K562 (cell line): ENCODE measurements at regions not wholly inside any gene's neighbourhood (a gene's known extent, or its start where the extent isn't known, plus 50 kb on each side); places are given as distances from the start of the nearest gene placed in this dataset.

Experiments
- ATAC-seq: fragments of 200-7000 bp; cut with Tn5 transposase; 3 replicates; pipeline ENCODE4 v1.9.1; 2020; ENCODE audit warnings: moderate library complexity
- BruUV-seq: library from RNA; stranded (reverse); fragments of 400-500 nt; replicated peaks from 2 replicates; lab custom pipeline; 2021; lab: Mats Ljungman, UMichigan
- CTCF ChIA-PET: fragments of 300-600 bp; formaldehyde crosslinking; extraction: SDS; loops from one replicate; lab custom pipeline; 2021; ENCODE audit warnings: low intra/inter-chr PET ratio; lab: Yijun Ruan, JAX
- POLR2A ChIA-PET: fragments of 300-600, 350-650 bp; sonication (Branson Sonifier 250); formaldehyde crosslinking; extraction: SDS; loops from one replicate; lab custom pipeline; 2021; ENCODE audit warnings: antibody characterized with exemption, inconsistent platforms; lab: Yijun Ruan, JAX
- DNase-seq, 4 experiments: peaks; one replicate each; pipeline versions ENCODE4 v3.0.0 to v3.0.0-alpha.2; 2011 to 2018; ENCODE audit warnings: low spot score in 3 of 4, mixed read lengths in 3 of 4; ENCODE audit errors: extremely low read depth in 1 of 4
- FAIRE-seq: peaks from 2 replicates; lab custom pipeline; 2011; peaks lifted over from hg19 to GRCh38; lab: Jason Lieb, UNC
- H2AFZ ChIP-seq: 2 replicates; pipeline ENCODE4 v1.6.0; 2011; ENCODE audit warnings: low read depth, low read length, control low read depth, inconsistent platforms
- H3K27ac ChIP-seq: fragments of 200-600 bp; 3 replicates; pipeline ENCODE4 v1.8.0; 2011; ENCODE audit warnings: low read depth, mild to moderate bottlenecking, control low read depth, inconsistent platforms, low read length, moderate library complexity, mixed read lengths; ENCODE audit errors: extremely low read depth
- H3K27me3 ChIP-seq, 2 experiments: fragments of 300-600 bp in 1 of 2; 2 replicates in 1 of 2; 3 replicates in 1 of 2; pipeline versions ENCODE4 v1.6.0 to v1.8.0; 2011; ENCODE audit warnings: inconsistent platforms in 2 of 2, low read length in 2 of 2, mild to moderate bottlenecking in 1 of 2, mixed read lengths in 1 of 2, moderate library complexity in 1 of 2; ENCODE audit not compliant: control insufficient read depth in 2 of 2, insufficient read depth in 2 of 2
- H3K36me3 ChIP-seq: fragments of 300-600 bp; 3 replicates; pipeline ENCODE4 v1.8.0; 2011; ENCODE audit warnings: mild to moderate bottlenecking, low read length, inconsistent platforms; ENCODE audit not compliant: control insufficient read depth, insufficient read depth
- H3K4me1 ChIP-seq, 2 experiments: fragments of 200-600 bp in 1 of 2; replicated peaks in 1 of 2; 2 replicates in 1 of 2; 3 replicates in 1 of 2; pipeline versions ENCODE4 v1.5.1 to v1.8.0; 2011; ENCODE audit warnings: inconsistent platforms in 2 of 2, low read length in 2 of 2, mild to moderate bottlenecking in 1 of 2, mixed read lengths in 1 of 2, moderate library complexity in 1 of 2; ENCODE audit not compliant: control insufficient read depth in 2 of 2, insufficient read depth in 2 of 2
- H3K4me2 ChIP-seq: 2 replicates; pipeline ENCODE4 v1.6.1; 2011; ENCODE audit warnings: low read length, control low read depth, inconsistent platforms, mixed read lengths; ENCODE audit not compliant: insufficient read depth
- H3K4me3 ChIP-seq: fragments of 200-600 bp; sonication (generic), shearing (Covaris generic); 2 replicates; pipeline ENCODE4 v1.5.1; 2016; ENCODE audit warnings: control low read depth, inconsistent platforms
- H3K79me2 ChIP-seq: fragments of 200-600 bp; 3 replicates; pipeline ENCODE4 v1.8.0; 2011; ENCODE audit warnings: low read length, inconsistent platforms; ENCODE audit not compliant: control insufficient read depth, insufficient read depth
- H3K9ac ChIP-seq, 2 experiments: 2 replicates each; pipeline versions ENCODE4 v1.6.0 to v1.6.1; 2011; ENCODE audit warnings: low read depth in 2 of 2, low read length in 2 of 2, control low read depth in 1 of 2, inconsistent platforms in 1 of 2, mild to moderate bottlenecking in 1 of 2, mixed read lengths in 1 of 2; ENCODE audit not compliant: insufficient read depth in 1 of 2
- H3K9me1 ChIP-seq: one replicate; pipeline ENCODE4 v1.6.0; 2011; ENCODE audit warnings: inconsistent platforms, mild to moderate bottlenecking, low read length, moderate library complexity; ENCODE audit not compliant: control insufficient read depth, insufficient read depth
- H3K9me3 ChIP-seq: replicated peaks from 2 replicates; pipeline ENCODE4 v1.5.1; 2011; ENCODE audit warnings: low read depth, low read length, inconsistent platforms; ENCODE audit not compliant: control insufficient read depth, insufficient read depth
- H4K20me1 ChIP-seq: replicated peaks from 2 replicates; pipeline ENCODE4 v1.6.1; 2011; ENCODE audit warnings: low read length, inconsistent platforms, mixed read lengths; ENCODE audit not compliant: control insufficient read depth, insufficient read depth
- C11orf30 ChIP-seq: fragments of 450-650 bp; IDR thresholded peaks from 2 replicates; pipeline ENCODE4 v1.6.1; 2016; ENCODE audit warnings: low read depth, mild to moderate bottlenecking
- EP400 ChIP-seq: fragments of 450-650 bp; IDR thresholded peaks from 2 replicates; pipeline ENCODE4 v1.6.1; 2017; ENCODE audit warnings: antibody characterized with exemption, mild to moderate bottlenecking, moderate library complexity
- POLR3G ChIP-seq: IDR thresholded peaks from 2 replicates; pipeline ENCODE4 v1.6.1; 2011; ENCODE audit not compliant: insufficient read length, insufficient replicate concordance; ENCODE audit errors: extremely low read depth
- RBM25 ChIP-seq: fragments of 200-400 bp; formaldehyde crosslinking; IDR thresholded peaks from 2 replicates; pipeline ENCODE4 v1.6.1; 2018; ENCODE audit warnings: low read length, low read depth, moderate library complexity; ENCODE audit not compliant: severe bottlenecking
- ZNF316 ChIP-seq: fragments of 450-650 bp; IDR thresholded peaks from 2 replicates; pipeline ENCODE4 v1.6.1; 2016
- WGBS: fragments of 100-300 bp; shearing (Covaris generic); methylation state at CpG from one replicate; pipeline ENCODE4 v1.1.6; 2016; ENCODE audit warnings: low coverage, mixed read lengths; ENCODE audit not compliant: insufficient coverage; ENCODE audit errors: missing lambda C conversion rate; 5-methylcytosine and 5-hydroxymethylcytosine counted together
- in situ Hi-C: fragments of 300-500 bp; cut with MboI; formaldehyde crosslinking; loops from 4 replicates; pipeline ENCODE4 v1.15.0; 2018; ENCODE audit warnings: inconsistent platforms, mixed read lengths
- intact Hi-C: fragments of 100-400 bp; cut with micrococcal nuclease; formaldehyde crosslinking; loops from 2 replicates; pipeline ENCODE4 v1.14.2; 2022

DNA sequence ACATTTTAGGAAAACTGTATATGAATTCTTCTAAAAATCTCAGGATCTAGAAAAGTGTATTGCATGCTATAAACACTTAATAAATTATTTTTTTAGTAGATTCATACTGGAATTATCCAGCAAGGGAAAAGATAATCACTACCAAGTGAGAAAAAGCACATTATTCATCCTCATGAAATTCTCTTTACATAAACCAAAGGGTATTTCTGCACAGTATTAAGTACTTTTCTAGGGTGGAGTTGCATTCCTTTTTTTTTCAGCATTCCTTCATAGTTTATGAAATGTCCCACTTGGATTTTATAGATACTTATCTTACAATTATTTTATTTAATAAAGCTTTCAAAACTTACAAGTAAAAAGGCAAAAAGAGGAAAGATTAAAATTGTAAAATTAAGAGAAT is 403.3 kb downstream of the HGF start:
- H3K4me1 ChIP-seq = no peaks in the 10 kb centered on the region
- H2AFZ ChIP-seq = no peak overlapping the region
- no peaks in the 10 kb centered on the region for H3K79me2 ChIP-seq
- H3K27me3 ChIP-seq = no peaks in the 10 kb centered on the region
- no peak overlapping the region for H3K9ac ChIP-seq
- H3K36me3 ChIP-seq = no peaks in the 10 kb centered on the region
- CTCF ChIA-PET = no interaction called here
- BruUV-seq = no TSS peak
- intact Hi-C loops = no loop called here
- H4K20me1 ChIP-seq = no peaks in the 10 kb centered on the region
- TF ChIP-seq RBM25 (no peak), EP400 (no peak)
- FAIRE-seq (no peak), DNase-seq (no peak), ATAC-seq (no peak)
- in situ Hi-C loops = no loop called here
- POLR2A ChIA-PET = no interaction called here
- no peak overlapping the region for H3K4me2 ChIP-seq
- no peaks in the 10 kb centered on the region for H3K9me3 ChIP-seq
- no peak overlapping the region for H3K4me3 ChIP-seq
- H3K9me1 ChIP-seq = no peaks in the 10 kb centered on the region
- no peak overlapping the region for H3K27ac ChIP-seq

DNA sequence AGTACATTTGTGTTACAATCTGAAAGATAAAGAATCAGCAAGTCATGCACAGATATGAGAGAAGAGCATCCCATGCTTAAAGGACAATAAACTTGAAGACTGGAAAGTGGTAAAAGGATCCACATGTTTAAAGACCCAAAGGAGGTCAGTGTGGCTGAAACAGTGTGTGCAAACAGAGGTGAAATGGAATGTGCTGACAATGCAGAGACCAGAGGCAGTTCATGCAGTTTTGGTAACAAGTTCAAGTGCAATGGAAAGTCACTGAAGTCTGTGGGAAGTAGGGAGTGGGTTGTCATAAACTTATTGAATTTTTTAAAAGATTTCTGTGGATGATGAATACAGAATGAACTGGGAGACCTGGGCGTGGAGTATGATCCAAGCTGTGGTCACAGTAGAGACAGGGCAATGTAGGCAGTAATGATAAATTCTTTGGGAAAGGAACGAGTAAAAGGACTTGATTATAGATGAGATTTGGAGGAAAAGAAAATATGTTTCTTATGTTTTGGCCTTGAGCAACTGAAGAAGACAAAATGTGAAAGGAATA is 408.0 kb downstream of the HGF start:
- H4K20me1 ChIP-seq = no peaks in the 10 kb centered on the region
- H3K9ac ChIP-seq = no peak overlapping the region
- TF ChIP-seq ZNF316 (peak; percentile 51), C11orf30 (peak; percentile 17; the same call in 1 of the 2 replicates), POLR3G (no peak)
- H3K4me1 ChIP-seq = no peaks in the 10 kb centered on the region
- intact Hi-C loops (no loop called here), in situ Hi-C loops (no loop called here)
- ATAC-seq = no peak
- no peak overlapping the region for H3K4me2 ChIP-seq
- H3K27ac ChIP-seq = no peak overlapping the region
- H3K79me2 ChIP-seq = no peaks in the 10 kb centered on the region
- no peaks in the 10 kb centered on the region for H3K9me3 ChIP-seq
- no TSS peak for BruUV-seq
- no peak overlapping the region for H2AFZ ChIP-seq
- H3K36me3 ChIP-seq = no peaks in the 10 kb centered on the region
- CTCF ChIA-PET = no interaction called here
- H3K9me1 ChIP-seq = no peaks in the 10 kb centered on the region
- no peak for FAIRE-seq
- H3K27me3 ChIP-seq = no peaks in the 10 kb centered on the region
- 0% methylated on average over 2 of the region's 2 CpGs for WGBS
- POLR2A ChIA-PET = no interaction called here
- no peak overlapping the region for H3K4me3 ChIP-seq
- DNase-seq = no peak
